OCI-LY3 (cell line): ENCODE measurements at regions not wholly inside any gene's neighbourhood (a gene's known extent, or its start where the extent isn't known, plus 50 kb on each side); places are given as distances from the start of the nearest gene placed in this dataset.

Experiments
- H2AFZ ChIP-seq: fragments of 200-600, 300-600 bp; shearing (Covaris generic); 2 replicates; pipeline ENCODE4 v1.6.0; 2014; ENCODE audit warnings: antibody characterized with exemption, low read depth, low read length
- H3K27ac ChIP-seq: fragments of 200-600, 300-600 bp; sonication (generic); 2 replicates; pipeline ENCODE4 v1.5.1; 2014; ENCODE audit warnings: mild to moderate bottlenecking, low read length, moderate library complexity, mixed read lengths
- H3K27me3 ChIP-seq: fragments of 200-600, 300-600 bp; sonication (generic); 2 replicates; pipeline ENCODE4 v1.6.1; 2014; ENCODE audit warnings: low read depth, low read length, mixed read lengths
- H3K36me3 ChIP-seq: fragments of 200-600, 300-600 bp; sonication (generic); replicated peaks from 2 replicates; pipeline ENCODE3; 2014; ENCODE audit warnings: low read depth, low read length, mixed read lengths
- H3K4me1 ChIP-seq: fragments of 300-600, 200-600 bp; sonication (generic); 2 replicates; pipeline ENCODE4 v1.6.1; 2014; ENCODE audit warnings: low read length, mixed read lengths
- H3K4me2 ChIP-seq: fragments of 200-600, 300-600 bp; sonication (generic); 2 replicates; pipeline ENCODE4 v1.6.1; 2014; ENCODE audit warnings: low read length, mixed read lengths
- H3K4me3 ChIP-seq: fragments of 300-600, 200-600 bp; sonication (generic); 2 replicates; pipeline ENCODE4 v1.5.1; 2014; ENCODE audit warnings: antibody characterized with exemption, mild to moderate bottlenecking, low read length, moderate library complexity
- H3K79me2 ChIP-seq: fragments of 300-600, 200-600 bp; shearing (Covaris generic); 2 replicates; pipeline ENCODE4 v1.6.1; 2014; ENCODE audit warnings: mild to moderate bottlenecking, low read length, mixed read lengths
- H3K9ac ChIP-seq: fragments of 300-600, 200-600 bp; shearing (Covaris generic); 2 replicates; pipeline ENCODE4 v1.6.0; 2014; ENCODE audit warnings: mild to moderate bottlenecking, low read length, moderate library complexity
- H3K9me3 ChIP-seq: fragments of 200-600, 300-600 bp; shearing (Covaris generic); 2 replicates; pipeline ENCODE4 v1.6.1; 2014; ENCODE audit warnings: low read length, mixed read lengths; ENCODE audit not compliant: insufficient read depth
- H4K20me1 ChIP-seq: fragments of 200-600, 300-600 bp; sonication (generic); 2 replicates; pipeline ENCODE4 v1.6.1; 2016; ENCODE audit warnings: low read length, mixed read lengths; ENCODE audit not compliant: insufficient read depth
- EZH2phosphoT487 ChIP-seq: fragments of 200-600 bp; shearing (Covaris generic); IDR thresholded peaks from 2 replicates; pipeline ENCODE4 v1.6.1; 2018; ENCODE audit warnings: antibody characterized with exemption, mixed run types, low read depth
- TF ChIP-seq, protein P1 (sequence below): fragments of 200-600, 300-600 bp; sonication (generic); IDR thresholded peaks from 2 replicates; pipeline ENCODE4 v1.5.1; 2014; ENCODE audit warnings: antibody characterized with exemption, low read length, low read depth

- H3K9ac ChIP-seq = no peak overlapping the region
- H3K9me3 ChIP-seq = no peaks in the 10 kb centered on the region
- no peak overlapping the region for H3K4me2 ChIP-seq
- H3K27me3 ChIP-seq = no peaks in the 10 kb centered on the region
- H3K4me3 ChIP-seq = no peak overlapping the region
- no peaks in the 10 kb centered on the region for H3K36me3 ChIP-seq
- peaks cover 7% of the 10 kb centered on the region for H3K4me1 ChIP-seq
- no peak overlapping the region for H3K27ac ChIP-seq
- no peaks in the 10 kb centered on the region for H3K79me2 ChIP-seq
- no peaks in the 10 kb centered on the region for H4K20me1 ChIP-seq
- no peak for TF ChIP-seq EZH2phosphoT487
- no peak overlapping the region for H2AFZ ChIP-seq
Observed at GRCh38 chr1:221416723-221417122, 325.2 kb downstream of the DUSP10 start.

- Histone ChIP-seq H3K27me3 (no peaks in the 10 kb centered on the region), H3K36me3 (no peaks in the 10 kb centered on the region), H4K20me1 (no peaks in the 10 kb centered on the region), H3K9me3 (no peaks in the 10 kb centered on the region), H3K4me3 (no peak overlapping the region), H2AFZ (0 out of 2 replicates have a peak overlapping the region, but pooled peaks have one; percentile 0), H3K4me2 (no peak overlapping the region), H3K4me1 (peaks cover 7% of the 10 kb centered on the region), H3K79me2 (no peaks in the 10 kb centered on the region), H3K27ac (no peak overlapping the region), H3K9ac (no peak overlapping the region)
- TF ChIP-seq, protein P1, sequence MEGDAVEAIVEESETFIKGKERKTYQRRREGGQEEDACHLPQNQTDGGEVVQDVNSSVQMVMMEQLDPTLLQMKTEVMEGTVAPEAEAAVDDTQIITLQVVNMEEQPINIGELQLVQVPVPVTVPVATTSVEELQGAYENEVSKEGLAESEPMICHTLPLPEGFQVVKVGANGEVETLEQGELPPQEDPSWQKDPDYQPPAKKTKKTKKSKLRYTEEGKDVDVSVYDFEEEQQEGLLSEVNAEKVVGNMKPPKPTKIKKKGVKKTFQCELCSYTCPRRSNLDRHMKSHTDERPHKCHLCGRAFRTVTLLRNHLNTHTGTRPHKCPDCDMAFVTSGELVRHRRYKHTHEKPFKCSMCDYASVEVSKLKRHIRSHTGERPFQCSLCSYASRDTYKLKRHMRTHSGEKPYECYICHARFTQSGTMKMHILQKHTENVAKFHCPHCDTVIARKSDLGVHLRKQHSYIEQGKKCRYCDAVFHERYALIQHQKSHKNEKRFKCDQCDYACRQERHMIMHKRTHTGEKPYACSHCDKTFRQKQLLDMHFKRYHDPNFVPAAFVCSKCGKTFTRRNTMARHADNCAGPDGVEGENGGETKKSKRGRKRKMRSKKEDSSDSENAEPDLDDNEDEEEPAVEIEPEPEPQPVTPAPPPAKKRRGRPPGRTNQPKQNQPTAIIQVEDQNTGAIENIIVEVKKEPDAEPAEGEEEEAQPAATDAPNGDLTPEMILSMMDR = no peak
- no peak for TF ChIP-seq EZH2phosphoT487
Observed at GRCh38 chr1:221418346-221418745, 323.5 kb downstream of the DUSP10 start.

DNA sequence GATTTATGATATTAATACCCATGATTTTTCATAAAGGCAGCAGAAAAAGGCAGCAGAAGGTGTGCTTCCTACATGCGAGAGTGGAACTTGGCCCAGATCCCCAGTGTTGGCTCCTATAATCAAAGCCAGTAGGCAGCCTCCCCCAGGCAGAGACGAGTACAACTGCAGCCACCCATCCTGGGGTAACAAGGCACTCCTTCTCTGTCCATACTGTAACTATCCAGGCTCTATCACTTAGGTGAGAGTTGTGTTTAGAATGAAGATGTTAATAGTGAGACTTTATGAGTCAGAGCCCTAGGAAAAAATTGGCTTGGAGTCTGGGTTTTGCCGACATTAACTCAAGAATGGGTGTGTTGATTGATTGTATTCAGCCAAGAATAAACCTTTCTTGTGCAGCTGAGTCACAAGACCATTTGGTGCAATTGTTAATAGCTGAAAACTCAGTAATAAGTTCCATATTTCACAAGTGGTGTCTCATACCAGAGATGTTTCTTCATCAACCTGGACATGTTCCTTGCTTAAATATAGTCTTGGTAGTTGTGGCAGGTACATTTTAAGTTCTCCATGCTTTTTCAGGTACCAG lies 322.3 kb downstream of the DUSP10 start:
- Histone ChIP-seq H3K27me3 (no peaks in the 10 kb centered on the region), H4K20me1 (no peaks in the 10 kb centered on the region), H3K4me3 (no peak overlapping the region), H3K79me2 (no peaks in the 10 kb centered on the region), H3K4me2 (no peak overlapping the region), H2AFZ (no peak overlapping the region), H3K27ac (no peak overlapping the region), H3K36me3 (no peaks in the 10 kb centered on the region), H3K9me3 (no peaks in the 10 kb centered on the region), H3K4me1 (peaks cover 7% of the 10 kb centered on the region), H3K9ac (no peak overlapping the region)
- TF ChIP-seq, protein P1 = no peak
- no peak for TF ChIP-seq EZH2phosphoT487

DNA sequence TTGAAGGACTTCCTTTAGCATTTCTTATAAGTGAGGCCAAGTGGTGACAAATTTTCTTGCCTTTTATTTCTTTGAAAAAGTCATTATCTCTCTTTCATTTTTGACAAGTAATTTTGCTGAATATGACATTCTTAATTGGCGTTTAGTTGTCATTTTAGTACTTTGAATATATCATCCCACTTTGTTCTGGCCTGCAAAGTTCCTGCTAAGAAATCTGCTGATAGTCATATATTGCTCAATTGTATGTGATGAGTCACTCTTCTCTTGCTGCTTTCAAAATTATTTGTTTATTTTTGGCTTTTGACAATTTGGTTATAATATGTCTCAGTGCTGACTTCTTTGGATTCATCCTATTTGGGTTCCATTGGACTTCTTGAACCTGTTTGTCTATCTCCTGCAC lies 312.6 kb downstream of the DUSP10 start:
- H3K4me2 ChIP-seq = no peak overlapping the region
- H3K4me1 ChIP-seq = no peaks in the 10 kb centered on the region
- no peaks in the 10 kb centered on the region for H4K20me1 ChIP-seq
- TF ChIP-seq, protein P1 = no peak
- no peak for TF ChIP-seq EZH2phosphoT487
- no peaks in the 10 kb centered on the region for H3K9me3 ChIP-seq
- no peaks in the 10 kb centered on the region for H3K36me3 ChIP-seq
- H3K27me3 ChIP-seq = no peaks in the 10 kb centered on the region
- no peak overlapping the region for H2AFZ ChIP-seq
- H3K27ac ChIP-seq = no peak overlapping the region
- H3K9ac ChIP-seq = no peak overlapping the region
- H3K4me3 ChIP-seq = no peak overlapping the region
- H3K79me2 ChIP-seq = no peaks in the 10 kb centered on the region
